Superior temporal gyrus (tissue), 1 donor: ENCODE measurements at regions not wholly inside any gene's neighbourhood (a gene's known extent, or its start where the extent isn't known, plus 50 kb on each side); places are given as distances from the start of the nearest gene placed in this dataset.
A peak's percentile ranks its signal among the peaks of the same experiment; 100 is the strongest.

Source experiments
- DNase-seq: peaks from one replicate; pipeline ENCODE4 v3.0.0-alpha.2; 2016; ENCODE audit errors: extremely low spot score

- DNase-seq = no peak
Observed at GRCh38 chr16:54482892-54483574, 196.4 kb upstream of the IRX3 start.

- DNase-seq = no peak
Observed at GRCh38 chr16:54480429-54480828, 193.8 kb upstream of the IRX3 start.

GRCh38 chr16:54479546-54479945 is 193.0 kb upstream of the IRX3 start:
- DNase-seq = no peak

- DNase-seq = no peak
Observed at GRCh38 chr16:54477714-54478113, 191.1 kb upstream of the IRX3 start.

GRCh38 chr16:54475019-54475601 is 188.5 kb upstream of the IRX3 start:
- DNase-seq = no peak

- no peak for DNase-seq
Observed at GRCh38 chr16:54473226-54473993, 186.8 kb upstream of the IRX3 start.

GRCh38 chr16:54467398-54467797 is 180.8 kb upstream of the IRX3 start:
- DNase-seq = no peak

- no peak for DNase-seq
Observed at GRCh38 chr16:54466233-54466632, 179.6 kb upstream of the IRX3 start.

- DNase-seq = no peak
Observed at GRCh38 chr16:54465063-54465462, 178.5 kb upstream of the IRX3 start.

- DNase-seq = no peak
Observed at GRCh38 chr16:54462771-54463170, 176.2 kb upstream of the IRX3 start.

GRCh38 chr16:54462151-54462651 is 175.6 kb upstream of the IRX3 start:
- DNase-seq = no peak

GRCh38 chr16:54460263-54460860 is 173.8 kb upstream of the IRX3 start:
- no peak for DNase-seq

- no peak for DNase-seq
Observed at GRCh38 chr16:54459509-54460262, 173.1 kb upstream of the IRX3 start.

- no peak for DNase-seq
Observed at GRCh38 chr16:54458923-54459322, 172.3 kb upstream of the IRX3 start.

- no peak for DNase-seq
Observed at GRCh38 chr16:54456291-54456690, 169.7 kb upstream of the IRX3 start.

- DNase-seq = no peak
Observed at GRCh38 chr16:54455030-54455725, 168.6 kb upstream of the IRX3 start.

- DNase-seq = no peak
Observed at GRCh38 chr16:54454616-54455015, 168.0 kb upstream of the IRX3 start.

GRCh38 chr16:54453871-54454270 is 167.3 kb upstream of the IRX3 start:
- no peak for DNase-seq

GRCh38 chr16:54447576-54448440 is 161.2 kb upstream of the IRX3 start:
- DNase-seq = no peak

- peak; percentile 22 for DNase-seq
Observed at GRCh38 chr16:54446639-54447038, 160.1 kb upstream of the IRX3 start.
